DOHH2 (cell line): ENCODE measurements at regions not wholly inside any gene's neighbourhood (a gene's known extent, or its start where the extent isn't known, plus 50 kb on each side); places are given as distances from the start of the nearest gene placed in this dataset.

Experiments used
- EZH2phosphoT487 ChIP-seq: fragments of 200-600 bp; sonication (generic); IDR thresholded peaks from 2 replicates; pipeline ENCODE4 v1.6.1; 2017; ENCODE audit warnings: borderline replicate concordance, mild to moderate bottlenecking, antibody characterized with exemption, low read length, moderate library complexity, mixed read lengths
- TF ChIP-seq, protein P1 (sequence below): fragments of 200-600 bp; sonication (generic); IDR thresholded peaks from one replicate; pipeline ENCODE4 v1.5.1; 2014; ENCODE audit warnings: antibody characterized with exemption, mild to moderate bottlenecking, low read depth, low read length; ENCODE audit not compliant: poor library complexity, severe bottlenecking

DNA sequence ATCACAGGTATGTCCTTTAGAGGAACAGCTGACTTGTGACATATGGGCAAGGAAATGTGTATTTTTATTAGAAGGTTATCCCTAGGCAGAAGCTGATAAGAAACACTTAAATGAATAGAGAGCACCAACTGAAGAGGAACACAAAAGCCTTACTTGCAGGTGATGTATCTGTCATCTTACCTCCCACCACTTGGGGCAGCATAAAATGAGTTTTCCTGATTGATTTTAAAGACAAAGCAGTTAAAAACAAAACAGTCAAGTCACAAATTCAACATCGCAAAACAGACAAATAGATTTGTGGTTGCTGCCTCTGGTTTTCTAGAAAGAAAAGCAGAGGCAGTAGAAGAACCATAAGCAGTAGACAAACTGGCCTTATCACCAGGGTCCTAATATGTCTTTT, 302.4 kb upstream of the ZNF462 start:
- TF ChIP-seq, protein P1, sequence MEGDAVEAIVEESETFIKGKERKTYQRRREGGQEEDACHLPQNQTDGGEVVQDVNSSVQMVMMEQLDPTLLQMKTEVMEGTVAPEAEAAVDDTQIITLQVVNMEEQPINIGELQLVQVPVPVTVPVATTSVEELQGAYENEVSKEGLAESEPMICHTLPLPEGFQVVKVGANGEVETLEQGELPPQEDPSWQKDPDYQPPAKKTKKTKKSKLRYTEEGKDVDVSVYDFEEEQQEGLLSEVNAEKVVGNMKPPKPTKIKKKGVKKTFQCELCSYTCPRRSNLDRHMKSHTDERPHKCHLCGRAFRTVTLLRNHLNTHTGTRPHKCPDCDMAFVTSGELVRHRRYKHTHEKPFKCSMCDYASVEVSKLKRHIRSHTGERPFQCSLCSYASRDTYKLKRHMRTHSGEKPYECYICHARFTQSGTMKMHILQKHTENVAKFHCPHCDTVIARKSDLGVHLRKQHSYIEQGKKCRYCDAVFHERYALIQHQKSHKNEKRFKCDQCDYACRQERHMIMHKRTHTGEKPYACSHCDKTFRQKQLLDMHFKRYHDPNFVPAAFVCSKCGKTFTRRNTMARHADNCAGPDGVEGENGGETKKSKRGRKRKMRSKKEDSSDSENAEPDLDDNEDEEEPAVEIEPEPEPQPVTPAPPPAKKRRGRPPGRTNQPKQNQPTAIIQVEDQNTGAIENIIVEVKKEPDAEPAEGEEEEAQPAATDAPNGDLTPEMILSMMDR, result peak; percentile 46
- no peak for TF ChIP-seq EZH2phosphoT487
